Panc1 (cell line): ENCODE measurements at regions not wholly inside any gene's neighbourhood (a gene's known extent, or its start where the extent isn't known, plus 50 kb on each side); places are given as distances from the start of the nearest gene placed in this dataset.

Experiments
- POLR2AphosphoS5 ChIP-seq: IDR thresholded peaks from 2 replicates; pipeline ENCODE4 v1.6.1; 2012; ENCODE audit warnings: mild to moderate bottlenecking, low read depth, low read length, moderate library complexity
- SIN3A ChIP-seq: IDR thresholded peaks from 2 replicates; pipeline ENCODE4 v1.6.1; 2012; ENCODE audit warnings: low read depth, mild to moderate bottlenecking, low read length, moderate library complexity, borderline replicate concordance; ENCODE audit not compliant: insufficient read depth
- TCF7L2 ChIP-seq: IDR thresholded peaks from 2 replicates; pipeline ENCODE4 v1.6.1; 2011; ENCODE audit warnings: mild to moderate bottlenecking, low read depth, low read length, inconsistent platforms
- TF ChIP-seq, protein P1 (sequence below): fragments of 450-650 bp; IDR thresholded peaks from 2 replicates; pipeline ENCODE4 v1.5.1; 2017; ENCODE audit warnings: mild to moderate bottlenecking
- TF ChIP-seq, protein P2 (sequence below), 2 experiments: IDR thresholded peaks; 2 replicates each; pipeline ENCODE4 v1.6.1; 2011 to 2012; ENCODE audit warnings: low read depth in 2 of 2, control low read depth in 1 of 2, low read length in 1 of 2, mild to moderate bottlenecking in 1 of 2, moderate library complexity in 1 of 2; ENCODE audit not compliant: insufficient read depth in 1 of 2

- TF ChIP-seq TCF7L2 (no peak), POLR2AphosphoS5 (no peak), SIN3A (no peak)
- TF ChIP-seq, protein P1, sequence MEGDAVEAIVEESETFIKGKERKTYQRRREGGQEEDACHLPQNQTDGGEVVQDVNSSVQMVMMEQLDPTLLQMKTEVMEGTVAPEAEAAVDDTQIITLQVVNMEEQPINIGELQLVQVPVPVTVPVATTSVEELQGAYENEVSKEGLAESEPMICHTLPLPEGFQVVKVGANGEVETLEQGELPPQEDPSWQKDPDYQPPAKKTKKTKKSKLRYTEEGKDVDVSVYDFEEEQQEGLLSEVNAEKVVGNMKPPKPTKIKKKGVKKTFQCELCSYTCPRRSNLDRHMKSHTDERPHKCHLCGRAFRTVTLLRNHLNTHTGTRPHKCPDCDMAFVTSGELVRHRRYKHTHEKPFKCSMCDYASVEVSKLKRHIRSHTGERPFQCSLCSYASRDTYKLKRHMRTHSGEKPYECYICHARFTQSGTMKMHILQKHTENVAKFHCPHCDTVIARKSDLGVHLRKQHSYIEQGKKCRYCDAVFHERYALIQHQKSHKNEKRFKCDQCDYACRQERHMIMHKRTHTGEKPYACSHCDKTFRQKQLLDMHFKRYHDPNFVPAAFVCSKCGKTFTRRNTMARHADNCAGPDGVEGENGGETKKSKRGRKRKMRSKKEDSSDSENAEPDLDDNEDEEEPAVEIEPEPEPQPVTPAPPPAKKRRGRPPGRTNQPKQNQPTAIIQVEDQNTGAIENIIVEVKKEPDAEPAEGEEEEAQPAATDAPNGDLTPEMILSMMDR, result no peak
- TF ChIP-seq, protein P2, sequence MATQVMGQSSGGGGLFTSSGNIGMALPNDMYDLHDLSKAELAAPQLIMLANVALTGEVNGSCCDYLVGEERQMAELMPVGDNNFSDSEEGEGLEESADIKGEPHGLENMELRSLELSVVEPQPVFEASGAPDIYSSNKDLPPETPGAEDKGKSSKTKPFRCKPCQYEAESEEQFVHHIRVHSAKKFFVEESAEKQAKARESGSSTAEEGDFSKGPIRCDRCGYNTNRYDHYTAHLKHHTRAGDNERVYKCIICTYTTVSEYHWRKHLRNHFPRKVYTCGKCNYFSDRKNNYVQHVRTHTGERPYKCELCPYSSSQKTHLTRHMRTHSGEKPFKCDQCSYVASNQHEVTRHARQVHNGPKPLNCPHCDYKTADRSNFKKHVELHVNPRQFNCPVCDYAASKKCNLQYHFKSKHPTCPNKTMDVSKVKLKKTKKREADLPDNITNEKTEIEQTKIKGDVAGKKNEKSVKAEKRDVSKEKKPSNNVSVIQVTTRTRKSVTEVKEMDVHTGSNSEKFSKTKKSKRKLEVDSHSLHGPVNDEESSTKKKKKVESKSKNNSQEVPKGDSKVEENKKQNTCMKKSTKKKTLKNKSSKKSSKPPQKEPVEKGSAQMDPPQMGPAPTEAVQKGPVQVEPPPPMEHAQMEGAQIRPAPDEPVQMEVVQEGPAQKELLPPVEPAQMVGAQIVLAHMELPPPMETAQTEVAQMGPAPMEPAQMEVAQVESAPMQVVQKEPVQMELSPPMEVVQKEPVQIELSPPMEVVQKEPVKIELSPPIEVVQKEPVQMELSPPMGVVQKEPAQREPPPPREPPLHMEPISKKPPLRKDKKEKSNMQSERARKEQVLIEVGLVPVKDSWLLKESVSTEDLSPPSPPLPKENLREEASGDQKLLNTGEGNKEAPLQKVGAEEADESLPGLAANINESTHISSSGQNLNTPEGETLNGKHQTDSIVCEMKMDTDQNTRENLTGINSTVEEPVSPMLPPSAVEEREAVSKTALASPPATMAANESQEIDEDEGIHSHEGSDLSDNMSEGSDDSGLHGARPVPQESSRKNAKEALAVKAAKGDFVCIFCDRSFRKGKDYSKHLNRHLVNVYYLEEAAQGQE (IDR thresholded peaks at IDR 0.05; ENCODE audit: insufficient read depth in 1 of 2, low read depth in 2 of 2, low read length in 1 of 2), result no peak
Observed at GRCh38 chr2:52597346-52597745, 1170.3 kb upstream of the CHAC2 start.
